Karpas-422 (cell line): ENCODE measurements at regions not wholly inside any gene's neighbourhood (a gene's known extent, or its start where the extent isn't known, plus 50 kb on each side); places are given as distances from the start of the nearest gene placed in this dataset.

Source experiments
- DNase-seq: peaks from one replicate; pipeline ENCODE4 v3.0.0-alpha.2; 2015
- H2AFZ ChIP-seq: fragments of 200-600 bp; sonication (generic); 2 replicates; pipeline ENCODE4 v1.6.1; 2014; ENCODE audit warnings: antibody characterized with exemption, low read length, mixed read lengths
- H3K27ac ChIP-seq: fragments of 200-600 bp; sonication (generic); 2 replicates; pipeline ENCODE4 v1.5.1; 2014; ENCODE audit warnings: mild to moderate bottlenecking, low read length, moderate library complexity
- H3K27me3 ChIP-seq: fragments of 200-600 bp; sonication (generic); 2 replicates; pipeline ENCODE4 v1.6.1; 2014; ENCODE audit warnings: low read length, mixed read lengths
- H3K36me3 ChIP-seq: fragments of 200-600 bp; sonication (generic); 2 replicates; pipeline ENCODE4 v1.6.1; 2014; ENCODE audit warnings: low read length, mixed read lengths; ENCODE audit not compliant: insufficient read depth
- H3K4me1 ChIP-seq: fragments of 200-600 bp; sonication (generic); 2 replicates; pipeline ENCODE4 v1.6.1; 2014; ENCODE audit warnings: mild to moderate bottlenecking, low read length, mixed read lengths
- H3K4me2 ChIP-seq: fragments of 200-600 bp; sonication (generic); 2 replicates; pipeline ENCODE4 v1.6.1; 2014; ENCODE audit warnings: low read length, low read depth, mild to moderate bottlenecking; ENCODE audit not compliant: poor library complexity, severe bottlenecking
- H3K4me3 ChIP-seq: fragments of 200-600 bp; sonication (generic); 2 replicates; pipeline ENCODE4 v1.5.1; 2014; ENCODE audit warnings: mild to moderate bottlenecking, antibody characterized with exemption, low read length, mixed read lengths
- H3K79me2 ChIP-seq: fragments of 200-600 bp; sonication (generic); 2 replicates; pipeline ENCODE4 v1.6.1; 2014; ENCODE audit warnings: mild to moderate bottlenecking, low read length, mixed read lengths
- H3K9ac ChIP-seq: fragments of 200-600 bp; sonication (generic); 2 replicates; pipeline ENCODE4 v1.6.0; 2014; ENCODE audit warnings: low read length
- H3K9me2 ChIP-seq: fragments of 200-600 bp; sonication (generic), shearing (Covaris generic); replicated peaks from 2 replicates; pipeline ENCODE4 v1.6.0; 2014; ENCODE audit warnings: mild to moderate bottlenecking, low read length, moderate library complexity; ENCODE audit not compliant: insufficient read depth
- H3K9me3 ChIP-seq: fragments of 300-700, 200-600 bp; sonication (generic); 2 replicates; pipeline ENCODE4 v1.6.1; 2014; ENCODE audit warnings: low read length, mixed read lengths
- H4K20me1 ChIP-seq: fragments of 200-600 bp; sonication (generic); 2 replicates; pipeline ENCODE4 v1.6.1; 2014; ENCODE audit warnings: mild to moderate bottlenecking, antibody characterized with exemption, low read length, low read depth; ENCODE audit not compliant: insufficient read depth

DNA sequence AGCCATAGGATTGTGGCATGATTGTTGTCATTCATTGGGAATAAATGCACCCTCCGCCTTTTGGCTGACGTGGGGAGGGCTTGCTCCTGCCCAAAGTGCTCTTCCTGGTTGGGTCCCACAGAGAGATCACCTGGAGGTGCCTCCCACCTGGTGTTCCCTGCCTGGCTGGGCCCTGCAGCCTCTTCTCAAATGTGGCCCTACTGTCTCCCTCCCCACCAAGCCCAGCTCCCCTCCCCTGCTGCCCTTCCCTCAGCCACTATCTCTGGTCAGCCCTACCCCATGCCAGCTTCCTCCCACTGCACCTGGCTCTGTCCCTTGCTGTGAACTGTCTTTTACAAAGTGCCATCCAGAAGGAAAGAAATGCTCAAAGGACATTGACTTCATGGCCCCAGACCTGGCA, 173.4 kb downstream of the GLI2 start:
- Histone ChIP-seq H3K9ac (no peak overlapping the region), H3K27me3 (no peaks in the 10 kb centered on the region), H3K79me2 (no peaks in the 10 kb centered on the region), H4K20me1 (no peaks in the 10 kb centered on the region), H3K4me2 (no peak overlapping the region), H2AFZ (no peak overlapping the region), H3K4me1 (no peaks in the 10 kb centered on the region), H3K9me2 (no peaks in the 10 kb centered on the region), H3K9me3 (no peaks in the 10 kb centered on the region), H3K27ac (no peak overlapping the region), H3K36me3 (no peaks in the 10 kb centered on the region), H3K4me3 (no peak overlapping the region)
- DNase-seq = no peak

DNA sequence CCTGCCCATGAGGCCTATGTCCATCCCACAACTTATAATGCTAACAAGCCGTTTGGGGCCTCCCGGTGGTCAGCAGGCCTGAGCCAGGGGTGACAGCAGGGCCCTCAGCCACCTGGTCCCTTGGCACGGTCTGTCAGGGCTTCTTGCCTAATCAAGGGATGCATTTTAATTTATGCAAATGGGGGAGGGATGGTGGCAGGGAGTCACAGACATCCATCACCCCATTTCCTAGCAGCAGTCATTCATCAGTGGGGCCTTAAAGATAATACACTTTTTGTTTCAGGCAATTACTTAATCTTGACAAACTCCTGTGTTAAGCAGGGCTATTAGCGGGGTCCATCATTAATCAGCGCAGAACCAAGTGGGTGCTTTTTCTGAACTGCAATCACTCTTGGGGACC, 174.5 kb downstream of the GLI2 start:
- no peaks in the 10 kb centered on the region for H3K79me2 ChIP-seq
- no peaks in the 10 kb centered on the region for H4K20me1 ChIP-seq
- H3K36me3 ChIP-seq = no peaks in the 10 kb centered on the region
- H3K9me2 ChIP-seq = no peaks in the 10 kb centered on the region
- DNase-seq = no peak
- H2AFZ ChIP-seq = no peak overlapping the region
- no peak overlapping the region for H3K4me2 ChIP-seq
- no peak overlapping the region for H3K27ac ChIP-seq
- H3K4me1 ChIP-seq = no peaks in the 10 kb centered on the region
- no peak overlapping the region for H3K4me3 ChIP-seq
- no peaks in the 10 kb centered on the region for H3K9me3 ChIP-seq
- H3K9ac ChIP-seq = no peak overlapping the region
- no peaks in the 10 kb centered on the region for H3K27me3 ChIP-seq

DNA sequence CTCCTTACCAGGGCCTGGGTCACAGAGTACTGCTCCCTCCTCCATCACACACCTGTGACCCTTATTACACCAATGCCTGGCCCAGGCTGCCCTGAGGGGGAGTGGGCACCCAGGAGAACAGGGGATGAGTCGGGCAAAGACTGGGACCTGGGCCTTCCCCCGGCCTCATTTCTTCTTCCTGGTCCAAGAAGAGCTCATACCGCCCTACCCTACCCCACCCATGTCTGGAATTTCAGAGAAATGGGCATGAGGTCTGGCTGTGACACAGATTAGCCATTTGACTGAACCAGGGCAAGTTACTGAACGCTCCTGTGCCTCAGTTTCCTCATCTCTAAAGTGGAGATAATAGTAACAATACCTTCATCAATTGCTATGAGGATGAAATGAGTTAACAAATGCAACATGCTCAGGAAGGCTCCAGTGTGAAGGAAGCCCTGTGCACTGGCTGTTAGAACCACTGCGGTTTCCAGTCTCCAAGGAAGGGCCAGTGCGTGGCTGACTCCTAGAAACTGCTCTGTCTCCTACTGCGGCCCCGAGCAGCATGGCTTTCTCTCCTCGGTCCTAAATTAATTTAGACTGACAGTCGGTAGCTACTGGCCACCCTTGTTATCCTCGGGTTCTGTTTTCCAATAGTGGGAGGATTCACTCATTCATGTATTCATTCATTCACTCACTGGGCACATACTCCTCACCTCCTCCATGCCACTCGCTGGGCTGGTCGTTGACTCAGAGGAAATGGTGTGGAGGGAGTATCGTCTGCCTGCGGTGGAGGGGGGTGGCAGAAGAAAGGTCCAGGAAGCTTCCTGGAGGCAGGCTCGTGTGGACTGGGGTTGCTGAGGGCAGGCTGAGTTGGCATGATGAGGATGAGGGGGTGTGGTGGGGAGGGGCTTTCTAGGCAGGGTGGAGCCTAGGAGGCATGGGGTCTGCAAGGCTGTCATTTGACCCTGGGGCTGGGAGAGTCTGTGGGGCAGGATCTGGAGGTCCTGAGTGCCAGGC, 175.6 kb downstream of the GLI2 start:
- Histone ChIP-seq H2AFZ (no peak overlapping the region), H3K27ac (no peak overlapping the region), H3K4me1 (no peaks in the 10 kb centered on the region), H4K20me1 (no peaks in the 10 kb centered on the region), H3K4me3 (no peak overlapping the region), H3K36me3 (no peaks in the 10 kb centered on the region), H3K9ac (no peak overlapping the region), H3K79me2 (no peaks in the 10 kb centered on the region), H3K4me2 (no peak overlapping the region), H3K9me3 (no peaks in the 10 kb centered on the region), H3K27me3 (no peaks in the 10 kb centered on the region), H3K9me2 (no peaks in the 10 kb centered on the region)
- no peak for DNase-seq

DNA sequence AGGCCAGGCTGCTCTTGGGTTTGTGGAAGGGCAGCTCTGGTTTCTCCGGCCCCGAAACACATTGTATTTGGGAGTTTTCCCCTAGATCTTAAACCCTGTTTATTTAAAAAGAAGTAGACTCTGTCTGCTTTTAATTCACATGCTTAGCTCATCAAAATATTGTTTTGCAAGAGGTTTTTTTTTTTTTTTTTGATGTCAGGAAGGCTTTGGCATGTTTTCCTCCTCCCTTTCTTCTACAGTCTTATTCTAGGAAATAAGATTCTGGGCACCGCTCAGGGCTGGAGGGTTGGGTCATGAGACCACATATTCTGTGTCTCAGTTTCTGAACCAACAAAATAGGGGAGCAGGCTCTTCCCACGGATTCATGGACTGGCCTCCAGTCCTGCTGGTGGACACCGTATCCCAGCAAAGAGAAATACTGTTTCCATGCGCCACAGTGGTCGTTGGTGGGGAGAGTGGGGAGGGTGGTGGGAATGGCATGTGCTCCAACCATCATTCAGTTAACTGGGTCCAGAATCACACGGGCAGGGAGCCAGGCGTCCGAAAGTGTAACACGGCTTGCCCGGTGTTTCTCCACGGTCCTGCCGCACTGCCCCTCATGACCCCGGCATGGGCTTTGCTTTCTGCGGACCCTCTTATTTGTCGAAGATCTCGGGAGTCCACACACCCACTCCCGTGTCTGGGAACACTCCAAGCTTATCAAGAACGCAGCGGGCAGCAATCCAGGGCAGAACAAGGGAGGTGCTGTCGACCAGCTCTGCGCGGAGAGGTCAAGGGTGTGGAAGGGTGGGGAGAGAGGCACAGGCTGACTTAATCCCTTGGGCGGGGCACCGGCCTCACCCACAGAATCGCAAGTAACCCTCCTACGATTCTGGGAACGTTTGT, 176.7 kb downstream of the GLI2 start:
- Histone ChIP-seq H3K9me2 (no peaks in the 10 kb centered on the region), H3K27ac (no peak overlapping the region), H3K4me3 (no peak overlapping the region), H3K4me1 (no peaks in the 10 kb centered on the region), H3K9ac (no peak overlapping the region), H3K79me2 (no peaks in the 10 kb centered on the region), H3K4me2 (no peak overlapping the region), H3K9me3 (no peaks in the 10 kb centered on the region), H2AFZ (no peak overlapping the region), H3K36me3 (no peaks in the 10 kb centered on the region), H4K20me1 (no peaks in the 10 kb centered on the region), H3K27me3 (no peaks in the 10 kb centered on the region)
- no peak for DNase-seq

- no peaks in the 10 kb centered on the region for H3K36me3 ChIP-seq
- no peaks in the 10 kb centered on the region for H3K9me3 ChIP-seq
These were observed 178.5 kb downstream of the GLI2 start for GRCh38 chr2:120913972-120914838.

GRCh38 chr2:120914839-120915521, 179.3 kb downstream of the GLI2 start:
- Histone ChIP-seq H3K27me3 (no peaks in the 10 kb centered on the region), H3K36me3 (no peaks in the 10 kb centered on the region), H4K20me1 (no peaks in the 10 kb centered on the region), H3K79me2 (no peaks in the 10 kb centered on the region), H3K9ac (no peak overlapping the region), H3K4me3 (no peak overlapping the region), H3K9me3 (no peaks in the 10 kb centered on the region), H3K27ac (no peak overlapping the region), H2AFZ (no peak overlapping the region), H3K4me2 (no peak overlapping the region), H3K9me2 (no peaks in the 10 kb centered on the region), H3K4me1 (no peaks in the 10 kb centered on the region)
- DNase-seq = no peak

More at GRCh38 chr2:120913972-120914838, 178.5 kb downstream of the GLI2 start:
- H3K4me3 ChIP-seq = no peak overlapping the region
- no peaks in the 10 kb centered on the region for H4K20me1 ChIP-seq
- no peaks in the 10 kb centered on the region for H3K79me2 ChIP-seq
- DNase-seq = no peak
- H2AFZ ChIP-seq = no peak overlapping the region
- H3K27me3 ChIP-seq = no peaks in the 10 kb centered on the region
- no peak overlapping the region for H3K4me2 ChIP-seq
- H3K4me1 ChIP-seq = no peaks in the 10 kb centered on the region
- no peak overlapping the region for H3K9ac ChIP-seq
- no peak overlapping the region for H3K27ac ChIP-seq
- H3K9me2 ChIP-seq = no peaks in the 10 kb centered on the region

- H3K27ac ChIP-seq = no peak overlapping the region
- H3K79me2 ChIP-seq = no peaks in the 10 kb centered on the region
- DNase-seq = no peak
- H3K4me3 ChIP-seq = no peak overlapping the region
- no peak overlapping the region for H3K4me2 ChIP-seq
- H3K4me1 ChIP-seq = no peaks in the 10 kb centered on the region
- no peak overlapping the region for H2AFZ ChIP-seq
- H3K27me3 ChIP-seq = no peaks in the 10 kb centered on the region
- H3K9me3 ChIP-seq = no peaks in the 10 kb centered on the region
- H4K20me1 ChIP-seq = no peaks in the 10 kb centered on the region
- no peaks in the 10 kb centered on the region for H3K36me3 ChIP-seq
- H3K9ac ChIP-seq = no peak overlapping the region
- no peaks in the 10 kb centered on the region for H3K9me2 ChIP-seq
These were observed 180.0 kb downstream of the GLI2 start for GRCh38 chr2:120915670-120916069.
